SK-N-SH treated with all-trans-retinoic acid at 6 μM for 48 hours (cell line): ENCODE measurements at regions not wholly inside any gene's neighbourhood (a gene's known extent, or its start where the extent isn't known, plus 50 kb on each side); places are given as distances from the start of the nearest gene placed in this dataset.

Experiments
- ARNTL ChIP-seq: fragments of 450-650 bp; formaldehyde crosslinking; IDR thresholded peaks from 2 replicates; pipeline ENCODE4 v1.5.0; 2020; ENCODE audit warnings: low read depth, mild to moderate bottlenecking, moderate library complexity, borderline replicate concordance
- GLIS3 ChIP-seq: fragments of 250-450 bp; sonication (Bioruptor Pico); IDR thresholded peaks from 2 replicates; pipeline ENCODE4 v1.5.0; 2020; ENCODE audit warnings: mild to moderate bottlenecking, moderate library complexity
- ISL1 ChIP-seq: fragments of 250-450 bp; sonication (Bioruptor Pico); IDR thresholded peaks from 2 replicates; pipeline ENCODE4 v2.1.2; 2022; ENCODE audit warnings: mild to moderate bottlenecking, moderate library complexity
- PPARA ChIP-seq: fragments of 250-450 bp; sonication (Bioruptor Pico); IDR thresholded peaks from 2 replicates; pipeline ENCODE4 v1.5.0; 2020; ENCODE audit warnings: mild to moderate bottlenecking, borderline replicate concordance
- RARB ChIP-seq: fragments of 250-450 bp; sonication (Bioruptor Pico); IDR thresholded peaks from 2 replicates; pipeline ENCODE4 v1.8.0; 2021; ENCODE audit warnings: mild to moderate bottlenecking, moderate library complexity
- TCF4 ChIP-seq: fragments of 250-450 bp; sonication (Bioruptor Pico); IDR thresholded peaks from 2 replicates; pipeline ENCODE4 v1.8.0; 2021; ENCODE audit warnings: mild to moderate bottlenecking, moderate library complexity, borderline replicate concordance
- TOX ChIP-seq: fragments of 250-450 bp; sonication (Bioruptor Pico); IDR thresholded peaks from 2 replicates; pipeline ENCODE4 v1.8.0; 2021; ENCODE audit warnings: mild to moderate bottlenecking, moderate library complexity, borderline replicate concordance
- TSHZ2 ChIP-seq: fragments of 250-450 bp; sonication (Bioruptor Pico); IDR thresholded peaks from 2 replicates; pipeline ENCODE4 v1.5.0; 2020; ENCODE audit warnings: mild to moderate bottlenecking, moderate library complexity
- ZC3H10 ChIP-seq: fragments of 250-450 bp; sonication (Bioruptor Pico); IDR thresholded peaks from 2 replicates; pipeline ENCODE4 v1.5.1; 2021; ENCODE audit warnings: mild to moderate bottlenecking, moderate library complexity
- ZFP3 ChIP-seq: fragments of 250-450 bp; sonication (Bioruptor Pico); IDR thresholded peaks from 2 replicates; pipeline ENCODE4 v1.5.0; 2020; ENCODE audit warnings: mild to moderate bottlenecking, moderate library complexity
- ZNF70 ChIP-seq: fragments of 450-650 bp; formaldehyde crosslinking; IDR thresholded peaks from 2 replicates; pipeline ENCODE4 v1.5.0; 2020; ENCODE audit warnings: mild to moderate bottlenecking, moderate library complexity
- ZNF8 ChIP-seq: fragments of 450-650 bp; formaldehyde crosslinking; IDR thresholded peaks from 2 replicates; pipeline ENCODE4 v1.5.0; 2020; ENCODE audit warnings: mild to moderate bottlenecking, moderate library complexity
- TF ChIP-seq, protein P1 (sequence below): fragments of 250-450 bp; sonication (Bioruptor Pico); IDR thresholded peaks from 2 replicates; pipeline ENCODE4 v1.8.0; 2020; ENCODE audit warnings: mild to moderate bottlenecking, moderate library complexity, borderline replicate concordance

- TF ChIP-seq TSHZ2 (no peak), ARNTL (no peak), PPARA (CRISPR knock-in tag) (no peak), ZNF70 (CRISPR knock-in tag) (no peak), GLIS3 (CRISPR knock-in tag) (no peak), ZC3H10 (no peak), RARB (CRISPR knock-in tag) (no peak), TCF4 (CRISPR knock-in tag) (no peak), ISL1 (CRISPR knock-in tag) (no peak), ZFP3 (CRISPR knock-in tag) (no peak), TOX (CRISPR knock-in tag) (no peak), ZNF8 (CRISPR knock-in tag) (no peak)
- TF ChIP-seq, protein P1, sequence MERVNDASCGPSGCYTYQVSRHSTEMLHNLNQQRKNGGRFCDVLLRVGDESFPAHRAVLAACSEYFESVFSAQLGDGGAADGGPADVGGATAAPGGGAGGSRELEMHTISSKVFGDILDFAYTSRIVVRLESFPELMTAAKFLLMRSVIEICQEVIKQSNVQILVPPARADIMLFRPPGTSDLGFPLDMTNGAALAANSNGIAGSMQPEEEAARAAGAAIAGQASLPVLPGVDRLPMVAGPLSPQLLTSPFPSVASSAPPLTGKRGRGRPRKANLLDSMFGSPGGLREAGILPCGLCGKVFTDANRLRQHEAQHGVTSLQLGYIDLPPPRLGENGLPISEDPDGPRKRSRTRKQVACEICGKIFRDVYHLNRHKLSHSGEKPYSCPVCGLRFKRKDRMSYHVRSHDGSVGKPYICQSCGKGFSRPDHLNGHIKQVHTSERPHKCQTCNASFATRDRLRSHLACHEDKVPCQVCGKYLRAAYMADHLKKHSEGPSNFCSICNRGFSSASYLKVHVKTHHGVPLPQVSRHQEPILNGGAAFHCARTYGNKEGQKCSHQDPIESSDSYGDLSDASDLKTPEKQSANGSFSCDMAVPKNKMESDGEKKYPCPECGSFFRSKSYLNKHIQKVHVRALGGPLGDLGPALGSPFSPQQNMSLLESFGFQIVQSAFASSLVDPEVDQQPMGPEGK (CRISPR knock-in tag) = no peak
Observed at GRCh38 chr13:40458720-40458990, 207.8 kb downstream of the FOXO1 start.
